ENCODE measurements at regions not wholly inside any gene's neighbourhood (a gene's known extent, or its start where the extent isn't known, plus 50 kb on each side); places are given as distances from the start of the nearest gene placed in this dataset.
"Not testable (repeated sequence)": the region's sequence is repeated elsewhere in the genome, so short reads cannot be mapped to it uniquely, and the experiment has no call there.

DNA sequence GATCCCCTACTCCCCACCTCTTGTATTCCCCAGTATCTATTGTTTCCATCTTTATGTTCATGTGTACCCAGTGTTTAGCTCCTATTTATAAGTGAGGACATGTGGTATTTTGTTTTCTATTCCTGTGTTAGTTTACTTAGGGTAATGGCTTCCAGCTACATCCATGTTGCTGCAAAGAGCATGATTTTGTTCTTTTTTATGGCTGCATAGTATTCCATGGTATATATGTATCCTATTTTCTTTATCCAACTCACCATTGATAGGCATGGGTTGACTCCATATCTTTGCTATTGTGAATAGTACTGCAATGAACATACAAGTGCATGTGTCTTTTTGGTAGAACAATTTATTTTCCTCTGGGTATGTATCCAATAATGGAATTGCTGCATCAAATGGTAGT, 154.6 kb upstream of the POGK start:
- H4K5ac ChIP-seq (ENCODE audit: insufficient read length, low read depth, low read length); FAIRE-seq: not testable (repeated sequence)

More for the DNA sequence above, 154.6 kb upstream of the POGK start:
- H3K4me2 ChIP-seq (ENCODE audit: insufficient read depth in 1 of 2, low read depth in 2 of 2, low read length in 2 of 2); H3K4me3 ChIP-seq (ENCODE audit: extremely low read depth in 1 of 4, insufficient read depth in 2 of 4, low read depth in 3 of 4, low read length in 4 of 4); H3K23me2 ChIP-seq (ENCODE audit: low read depth, low read length); H3K4ac ChIP-seq (replicated peaks; ENCODE audit: insufficient read length, low read depth, low read length); H2BK120ac ChIP-seq (replicated peaks; ENCODE audit: low read depth, low read length); POLR2A ChIA-PET (ENCODE audit: partially characterized antibody); H3K79me2 ChIP-seq (ENCODE audit: control insufficient read depth in 1 of 2, insufficient read depth in 2 of 2, low read length in 2 of 2); H3K79me1 ChIP-seq (ENCODE audit: low read depth, low read length); H4K20me1 ChIP-seq (replicated peaks in 1 of 2; ENCODE audit: control insufficient read depth in 1 of 2, insufficient read depth in 2 of 2, low read length in 2 of 2); H3K27ac ChIP-seq (ENCODE audit: low read depth, low read length); H3K9me3 ChIP-seq (ENCODE audit: insufficient read depth in 2 of 2, low read depth in 1 of 2, low read length in 1 of 2); H4K91ac ChIP-seq (replicated peaks; ENCODE audit: insufficient read length, low read length); H3K36me3 ChIP-seq (ENCODE audit: control insufficient read depth in 2 of 4, insufficient read depth in 4 of 4, low read length in 3 of 4); H4K8ac ChIP-seq (ENCODE audit: extremely low read depth, insufficient read depth, low read length); H3K56ac ChIP-seq (replicated peaks; ENCODE audit: insufficient read length, low read depth, low read length); H2AK5ac ChIP-seq (ENCODE audit: low read depth, low read length); H2BK12ac ChIP-seq (ENCODE audit: low read depth, low read length); H2BK20ac ChIP-seq (ENCODE audit: low read length); DNase-seq (ENCODE audit: low read depth in 1 of 2, low spot score in 2 of 2); CTCF ChIA-PET (ENCODE audit: partially characterized antibody); H3K4me1 ChIP-seq (replicated peaks in 1 of 4; ENCODE audit: control insufficient read depth in 3 of 4, insufficient read depth in 4 of 4, low read length in 3 of 4); H3K23ac ChIP-seq (ENCODE audit: insufficient read length); H3K14ac ChIP-seq (ENCODE audit: insufficient read length); H3K9ac ChIP-seq (replicated peaks in 1 of 4; ENCODE audit: extremely low read depth in 1 of 4, low read depth in 3 of 4, low read length in 3 of 4); H3K27me3 ChIP-seq (replicated peaks in 1 of 4; ENCODE audit: control insufficient read depth in 3 of 4, extremely low read depth in 1 of 4, insufficient read depth in 3 of 4, low read length in 3 of 4); H3K18ac ChIP-seq (ENCODE audit: extremely low read depth, low read length); H2BK5ac ChIP-seq (ENCODE audit: low read depth, low read length); H2AFZ ChIP-seq (ENCODE audit: low read length); H2BK15ac ChIP-seq (ENCODE audit: low read length): not testable (repeated sequence)

Data from H1 (cell line).